Bronchial epithelial cell (primary cell): ENCODE measurements at regions not wholly inside any gene's neighbourhood (a gene's known extent, or its start where the extent isn't known, plus 50 kb on each side); places are given as distances from the start of the nearest gene placed in this dataset.

ENCODE experiments used
- DNase-seq: peaks from one replicate; pipeline ENCODE4 v3.0.0-alpha.2; 2010; ENCODE audit warnings: low read depth
- FAIRE-seq: peaks from 2 replicates; lab custom pipeline; 2011; peaks lifted over from hg19 to GRCh38; lab: Jason Lieb, UNC
- H3K27me3 ChIP-seq: 2 replicates; pipeline ENCODE4 v1.5.1; 2011; ENCODE audit warnings: low read length; ENCODE audit not compliant: control insufficient read depth, insufficient read depth
- H3K36me3 ChIP-seq: 2 replicates; pipeline ENCODE4 v1.5.1; 2011; ENCODE audit warnings: low read length; ENCODE audit not compliant: control insufficient read depth, insufficient read depth
- H3K4me3 ChIP-seq: 2 replicates; pipeline ENCODE4 v1.5.1; 2011; ENCODE audit warnings: mild to moderate bottlenecking, low read depth, low read length, control low read depth
- TF ChIP-seq, protein P1 (sequence below): IDR thresholded peaks from 2 replicates; pipeline ENCODE4 v1.5.1; 2011; ENCODE audit warnings: mild to moderate bottlenecking, moderate library complexity, low read length, control low read depth, inconsistent platforms; ENCODE audit not compliant: insufficient read depth, severe bottlenecking

- FAIRE-seq (no peak), DNase-seq (no peak)
- TF ChIP-seq, protein P1, sequence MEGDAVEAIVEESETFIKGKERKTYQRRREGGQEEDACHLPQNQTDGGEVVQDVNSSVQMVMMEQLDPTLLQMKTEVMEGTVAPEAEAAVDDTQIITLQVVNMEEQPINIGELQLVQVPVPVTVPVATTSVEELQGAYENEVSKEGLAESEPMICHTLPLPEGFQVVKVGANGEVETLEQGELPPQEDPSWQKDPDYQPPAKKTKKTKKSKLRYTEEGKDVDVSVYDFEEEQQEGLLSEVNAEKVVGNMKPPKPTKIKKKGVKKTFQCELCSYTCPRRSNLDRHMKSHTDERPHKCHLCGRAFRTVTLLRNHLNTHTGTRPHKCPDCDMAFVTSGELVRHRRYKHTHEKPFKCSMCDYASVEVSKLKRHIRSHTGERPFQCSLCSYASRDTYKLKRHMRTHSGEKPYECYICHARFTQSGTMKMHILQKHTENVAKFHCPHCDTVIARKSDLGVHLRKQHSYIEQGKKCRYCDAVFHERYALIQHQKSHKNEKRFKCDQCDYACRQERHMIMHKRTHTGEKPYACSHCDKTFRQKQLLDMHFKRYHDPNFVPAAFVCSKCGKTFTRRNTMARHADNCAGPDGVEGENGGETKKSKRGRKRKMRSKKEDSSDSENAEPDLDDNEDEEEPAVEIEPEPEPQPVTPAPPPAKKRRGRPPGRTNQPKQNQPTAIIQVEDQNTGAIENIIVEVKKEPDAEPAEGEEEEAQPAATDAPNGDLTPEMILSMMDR: no peak
- no peaks in the 10 kb centered on the region for H3K36me3 ChIP-seq
- no peaks in the 10 kb centered on the region for H3K27me3 ChIP-seq
- no peak overlapping the region for H3K4me3 ChIP-seq
Observed at GRCh38 chr14:26330982-26331381, 266.9 kb downstream of the NOVA1 start.

DNA sequence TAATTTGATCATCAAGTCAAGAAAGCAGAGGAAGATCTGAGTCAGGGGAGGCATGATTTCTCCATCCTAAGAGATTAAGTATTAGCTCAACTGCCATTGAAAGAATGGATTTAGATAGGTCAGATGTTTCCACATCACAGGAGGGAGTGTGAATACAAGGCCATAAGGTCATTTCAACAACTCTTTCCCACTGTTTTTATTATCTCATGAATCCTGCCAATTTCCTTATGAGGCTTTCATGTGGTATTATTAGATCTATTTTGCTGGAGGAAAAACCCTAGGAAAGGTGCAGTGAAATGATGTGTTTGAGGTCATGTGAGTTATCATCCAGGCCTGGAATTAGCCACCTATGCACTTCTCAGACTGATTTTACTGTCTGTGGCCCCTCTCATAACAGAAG lies 269.0 kb downstream of the NOVA1 start:
- DNase-seq (no peak), FAIRE-seq (no peak)
- TF ChIP-seq, protein P1: no peak
- Histone ChIP-seq H3K27me3 (no peaks in the 10 kb centered on the region), H3K4me3 (no peak overlapping the region), H3K36me3 (no peaks in the 10 kb centered on the region)

DNA sequence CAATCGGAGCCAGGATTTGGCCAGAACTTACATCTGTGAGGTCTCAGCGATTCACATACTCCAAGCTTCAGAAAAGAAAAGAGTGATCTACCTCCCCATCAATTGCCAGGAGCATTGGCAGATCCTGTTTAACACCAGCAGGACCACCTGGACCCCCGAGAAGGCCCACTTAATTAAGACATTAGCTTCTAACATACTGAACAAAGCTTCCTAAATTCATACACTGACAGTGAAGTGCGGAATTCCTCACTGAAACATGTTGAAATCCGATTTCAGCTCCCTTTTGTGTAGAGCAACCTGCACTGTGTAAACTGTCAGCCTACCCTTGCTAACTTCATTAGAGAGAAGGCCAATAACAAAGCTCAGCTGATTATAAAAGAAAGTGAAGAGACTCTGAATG lies 274.0 kb downstream of the NOVA1 start:
- Histone ChIP-seq H3K27me3 (no peaks in the 10 kb centered on the region), H3K4me3 (no peak overlapping the region), H3K36me3 (no peaks in the 10 kb centered on the region)
- FAIRE-seq: no peak
- no peak for DNase-seq
- TF ChIP-seq, protein P1: no peak

DNA sequence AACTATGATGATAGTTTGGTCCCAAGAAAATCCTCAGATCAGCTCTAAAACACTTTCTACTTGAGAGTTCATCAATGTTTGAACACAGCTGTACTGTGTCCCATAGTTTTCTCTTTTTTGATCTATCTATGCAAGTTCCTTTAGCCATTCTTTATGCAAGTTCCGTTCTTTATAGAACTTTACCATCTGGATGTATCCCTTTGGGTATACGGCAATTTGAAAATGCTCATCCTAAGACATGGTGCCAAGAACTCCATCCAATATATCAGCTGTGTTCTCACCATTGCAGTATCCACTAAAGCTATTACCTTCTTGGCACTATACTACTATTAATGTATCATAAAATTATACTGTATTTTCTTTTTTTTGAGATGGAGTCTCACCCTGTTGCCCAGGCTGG lies 276.9 kb downstream of the NOVA1 start:
- TF ChIP-seq, protein P1: no peak
- H3K4me3 ChIP-seq: no peak overlapping the region
- H3K27me3 ChIP-seq: no peaks in the 10 kb centered on the region
- DNase-seq: no peak
- FAIRE-seq: no peak
- no peaks in the 10 kb centered on the region for H3K36me3 ChIP-seq

GRCh38 chr14:26319139-26319864 lies 278.5 kb downstream of the NOVA1 start:
- TF ChIP-seq, protein P1: no peak
- FAIRE-seq (no peak), DNase-seq (peak; percentile 52)
- Histone ChIP-seq H3K36me3 (no peaks in the 10 kb centered on the region), H3K27me3 (no peaks in the 10 kb centered on the region), H3K4me3 (no peak overlapping the region)

DNA sequence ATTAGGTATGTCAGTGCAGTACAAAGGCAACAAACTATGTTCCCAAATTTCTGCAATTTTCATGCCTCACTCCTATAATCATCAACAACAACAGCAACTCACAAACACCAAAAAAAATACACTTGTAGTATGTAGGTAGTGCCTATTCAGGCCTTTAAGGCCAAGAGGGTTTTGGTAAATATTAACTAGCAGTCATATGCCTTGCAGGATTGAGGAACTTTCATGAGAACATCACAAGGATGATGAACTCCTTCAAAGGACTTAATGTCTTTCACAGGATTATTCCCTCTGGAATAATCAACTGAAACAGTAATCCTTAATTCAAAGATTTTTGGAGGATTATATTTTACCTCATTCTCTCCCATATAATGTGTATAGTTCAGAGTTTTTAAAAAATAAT lies 293.8 kb downstream of the NOVA1 start:
- no peak overlapping the region for H3K4me3 ChIP-seq
- TF ChIP-seq, protein P1: no peak
- H3K36me3 ChIP-seq: no peaks in the 10 kb centered on the region
- H3K27me3 ChIP-seq: no peaks in the 10 kb centered on the region
- DNase-seq (no peak), FAIRE-seq (no peak)
